OCI-LY7 (cell line): ENCODE measurements at regions not wholly inside any gene's neighbourhood (a gene's known extent, or its start where the extent isn't known, plus 50 kb on each side); places are given as distances from the start of the nearest gene placed in this dataset.
A peak's percentile ranks its signal among the peaks of the same experiment; 100 is the strongest.

Experiments
- EZH2phosphoT487 ChIP-seq: fragments of 200-600 bp; sonication (generic); IDR thresholded peaks from 2 replicates; pipeline ENCODE4 v1.6.1; 2018; ENCODE audit warnings: low read depth, borderline replicate concordance, mild to moderate bottlenecking, mixed run types, antibody characterized with exemption, low read length, moderate library complexity, mixed read lengths
- TF ChIP-seq, protein P1 (sequence below): fragments of 200-600 bp; sonication (generic); conservative IDR thresholded peaks from 2 replicates; pipeline ENCODE4 v1.5.1; 2014; ENCODE audit warnings: mild to moderate bottlenecking, antibody characterized with exemption, low read length, moderate library complexity, mixed read lengths

GRCh38 chr13:107124129-107124718 is 556.3 kb upstream of the ARGLU1 start:
- TF ChIP-seq, protein P1, sequence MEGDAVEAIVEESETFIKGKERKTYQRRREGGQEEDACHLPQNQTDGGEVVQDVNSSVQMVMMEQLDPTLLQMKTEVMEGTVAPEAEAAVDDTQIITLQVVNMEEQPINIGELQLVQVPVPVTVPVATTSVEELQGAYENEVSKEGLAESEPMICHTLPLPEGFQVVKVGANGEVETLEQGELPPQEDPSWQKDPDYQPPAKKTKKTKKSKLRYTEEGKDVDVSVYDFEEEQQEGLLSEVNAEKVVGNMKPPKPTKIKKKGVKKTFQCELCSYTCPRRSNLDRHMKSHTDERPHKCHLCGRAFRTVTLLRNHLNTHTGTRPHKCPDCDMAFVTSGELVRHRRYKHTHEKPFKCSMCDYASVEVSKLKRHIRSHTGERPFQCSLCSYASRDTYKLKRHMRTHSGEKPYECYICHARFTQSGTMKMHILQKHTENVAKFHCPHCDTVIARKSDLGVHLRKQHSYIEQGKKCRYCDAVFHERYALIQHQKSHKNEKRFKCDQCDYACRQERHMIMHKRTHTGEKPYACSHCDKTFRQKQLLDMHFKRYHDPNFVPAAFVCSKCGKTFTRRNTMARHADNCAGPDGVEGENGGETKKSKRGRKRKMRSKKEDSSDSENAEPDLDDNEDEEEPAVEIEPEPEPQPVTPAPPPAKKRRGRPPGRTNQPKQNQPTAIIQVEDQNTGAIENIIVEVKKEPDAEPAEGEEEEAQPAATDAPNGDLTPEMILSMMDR = peak; percentile 76
- no peak for TF ChIP-seq EZH2phosphoT487
